ENCODE measurements at regions not wholly inside any gene's neighbourhood (a gene's known extent, or its start where the extent isn't known, plus 50 kb on each side); places are given as distances from the start of the nearest gene placed in this dataset.

DNA sequence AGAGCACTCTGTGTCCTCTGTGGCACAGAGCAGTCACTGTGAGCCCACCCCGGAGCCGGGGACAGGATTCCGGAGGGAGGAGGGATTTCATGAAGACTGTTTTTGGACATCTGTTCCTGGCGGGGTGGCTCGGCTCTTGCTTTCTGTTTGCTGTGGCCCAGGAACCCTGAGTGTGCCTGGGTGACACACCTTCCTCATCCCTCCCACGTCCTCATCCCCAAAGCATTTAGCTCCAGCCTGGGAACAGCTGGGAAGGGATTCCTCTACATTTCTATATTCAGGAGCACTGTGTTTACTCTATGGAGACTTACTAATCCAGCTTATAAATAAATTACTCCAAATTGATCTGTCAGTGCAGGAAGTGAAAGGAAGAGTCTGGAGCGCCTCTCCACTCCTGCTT, 97.8 kb upstream of the UBL3 start:
- no peak for TF ChIP-seq SP4 (IDR thresholded peaks at IDR 0.05; ENCODE audit: low read length)
- TF ChIP-seq NANOG (IDR thresholded peaks at IDR 0.05; ENCODE audit: insufficient read depth, low read depth, low read length, poor library complexity, severe bottlenecking): no peak
- TF ChIP-seq JUND (IDR thresholded peaks at IDR 0.05; ENCODE audit: low read length): no peak
- TF ChIP-seq, protein P1, sequence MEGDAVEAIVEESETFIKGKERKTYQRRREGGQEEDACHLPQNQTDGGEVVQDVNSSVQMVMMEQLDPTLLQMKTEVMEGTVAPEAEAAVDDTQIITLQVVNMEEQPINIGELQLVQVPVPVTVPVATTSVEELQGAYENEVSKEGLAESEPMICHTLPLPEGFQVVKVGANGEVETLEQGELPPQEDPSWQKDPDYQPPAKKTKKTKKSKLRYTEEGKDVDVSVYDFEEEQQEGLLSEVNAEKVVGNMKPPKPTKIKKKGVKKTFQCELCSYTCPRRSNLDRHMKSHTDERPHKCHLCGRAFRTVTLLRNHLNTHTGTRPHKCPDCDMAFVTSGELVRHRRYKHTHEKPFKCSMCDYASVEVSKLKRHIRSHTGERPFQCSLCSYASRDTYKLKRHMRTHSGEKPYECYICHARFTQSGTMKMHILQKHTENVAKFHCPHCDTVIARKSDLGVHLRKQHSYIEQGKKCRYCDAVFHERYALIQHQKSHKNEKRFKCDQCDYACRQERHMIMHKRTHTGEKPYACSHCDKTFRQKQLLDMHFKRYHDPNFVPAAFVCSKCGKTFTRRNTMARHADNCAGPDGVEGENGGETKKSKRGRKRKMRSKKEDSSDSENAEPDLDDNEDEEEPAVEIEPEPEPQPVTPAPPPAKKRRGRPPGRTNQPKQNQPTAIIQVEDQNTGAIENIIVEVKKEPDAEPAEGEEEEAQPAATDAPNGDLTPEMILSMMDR (IDR thresholded peaks at IDR 0.05; ENCODE audit: control extremely low read depth in 1 of 3, insufficient read depth in 1 of 3, low read depth in 1 of 3, low read length in 3 of 3): no peak
- no peak for TF ChIP-seq EP300 (IDR thresholded peaks at IDR 0.05; ENCODE audit: borderline replicate concordance in 1 of 2, low read depth in 2 of 2, low read length in 2 of 2)
- no peak for TF ChIP-seq FOSL1 (IDR thresholded peaks at IDR 0.05; ENCODE audit: insufficient read depth, low read depth, low read length)
- TF ChIP-seq POLR2A (IDR thresholded peaks at IDR 0.05; ENCODE audit: control extremely low read depth in 1 of 2, low read depth in 2 of 2, low read length in 2 of 2): no peak
- TF ChIP-seq, protein P2, sequence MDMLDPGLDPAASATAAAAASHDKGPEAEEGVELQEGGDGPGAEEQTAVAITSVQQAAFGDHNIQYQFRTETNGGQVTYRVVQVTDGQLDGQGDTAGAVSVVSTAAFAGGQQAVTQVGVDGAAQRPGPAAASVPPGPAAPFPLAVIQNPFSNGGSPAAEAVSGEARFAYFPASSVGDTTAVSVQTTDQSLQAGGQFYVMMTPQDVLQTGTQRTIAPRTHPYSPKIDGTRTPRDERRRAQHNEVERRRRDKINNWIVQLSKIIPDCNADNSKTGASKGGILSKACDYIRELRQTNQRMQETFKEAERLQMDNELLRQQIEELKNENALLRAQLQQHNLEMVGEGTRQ (IDR thresholded peaks at IDR 0.05; ENCODE audit: low read length): no peak
